ENCODE measurements at regions not wholly inside any gene's neighbourhood (a gene's known extent, or its start where the extent isn't known, plus 50 kb on each side); places are given as distances from the start of the nearest gene placed in this dataset.

GRCh38 chr7:10838228-10838627 is 135.4 kb upstream of the PHF14 start:
- TF ChIP-seq CTCF (IDR thresholded peaks at IDR 0.05; ENCODE audit: low read length), result no peak
- TF ChIP-seq EZH2 (IDR thresholded peaks at IDR 0.05; ENCODE audit: borderline replicate concordance, low read length), result no peak

All from OCI-LY1 (cell line).